CD4-positive, alpha-beta memory T cell (primary cell): ENCODE measurements at regions not wholly inside any gene's neighbourhood (a gene's known extent, or its start where the extent isn't known, plus 50 kb on each side); places are given as distances from the start of the nearest gene placed in this dataset.

Source experiments
- CTCF ChIA-PET: fragments of 350-600 bp; sonication (Branson Sonifier 250); formaldehyde crosslinking; loops from one replicate; lab custom pipeline; 2021; ENCODE audit warnings: inconsistent platforms; ENCODE audit not compliant: partially characterized antibody; lab: Charles Lee
- POLR2A ChIA-PET: fragments of 350-600 bp; sonication (Branson Sonifier 250); formaldehyde crosslinking; loops from one replicate; lab custom pipeline; 2021; ENCODE audit not compliant: partially characterized antibody; lab: Charles Lee
- DNase-seq, 5 donors: peaks; one replicate each; pipeline versions ENCODE4 v3.0.0 to v3.0.0-alpha.2; 2020 to 2022; ENCODE audit warnings: mixed read lengths in 1 of 5
- H3K27ac ChIP-seq: one replicate; pipeline ENCODE4 v1.7.0; 2013; ENCODE audit warnings: low read depth, low read length
- H3K27me3 ChIP-seq: 2 replicates; pipeline ENCODE4 v1.7.0; 2013; ENCODE audit warnings: mild to moderate bottlenecking, low read length, moderate library complexity; ENCODE audit not compliant: insufficient read depth
- H3K36me3 ChIP-seq: 2 replicates; pipeline ENCODE4 v1.7.0; 2013; ENCODE audit warnings: mild to moderate bottlenecking, low read length, moderate library complexity; ENCODE audit not compliant: insufficient read depth
- H3K4me1 ChIP-seq: 2 replicates; pipeline ENCODE4 v1.7.0; 2013; ENCODE audit warnings: mild to moderate bottlenecking, low read length, moderate library complexity; ENCODE audit not compliant: insufficient read depth
- H3K4me3 ChIP-seq, 2 donors: one replicate each; pipeline ENCODE4 v1.7.0; 2013; ENCODE audit warnings: low read length in 2 of 2, mild to moderate bottlenecking in 1 of 2
- H3K9me3 ChIP-seq, 2 donors: one replicate each; pipeline ENCODE4 v1.7.0; 2013; ENCODE audit warnings: low read length in 2 of 2, control low read depth in 1 of 2; ENCODE audit not compliant: control insufficient read depth in 1 of 2
- H3K27ac Mint-ChIP-seq, 7 donors: one replicate each; pipeline ENCODE4 v1.8.0; 2020 to 2021; ENCODE audit warnings: mixed read lengths in 7 of 7, mild to moderate bottlenecking in 6 of 7, inconsistent platforms in 3 of 7, moderate library complexity in 3 of 7
- H3K27me3 Mint-ChIP-seq, 2 donors: one replicate each; pipeline ENCODE4 v1.8.0; 2020 to 2021; ENCODE audit warnings: mixed read lengths in 2 of 2
- H3K36me3 Mint-ChIP-seq, 2 donors: one replicate each; pipeline ENCODE4 v1.8.0; 2020 to 2021; ENCODE audit warnings: mixed read lengths in 2 of 2, inconsistent platforms in 1 of 2, mild to moderate bottlenecking in 1 of 2
- H3K4me1 Mint-ChIP-seq, 4 donors: one replicate each; pipeline ENCODE4 v1.8.0; 2020 to 2021; ENCODE audit warnings: mixed read lengths in 4 of 4, mild to moderate bottlenecking in 1 of 4
- H3K4me3 Mint-ChIP-seq, 8 donors: one replicate each; pipeline ENCODE4 v1.8.0; 2020 to 2021; ENCODE audit warnings: mixed read lengths in 8 of 8, mild to moderate bottlenecking in 7 of 8, moderate library complexity in 6 of 8, inconsistent platforms in 3 of 8
- H3K9me3 Mint-ChIP-seq, 8 donors: one replicate each; pipeline ENCODE4 v1.8.0; 2020 to 2021; ENCODE audit warnings: mixed read lengths in 8 of 8, mild to moderate bottlenecking in 5 of 8, inconsistent platforms in 3 of 8, moderate library complexity in 1 of 8
- intact Hi-C: fragments of 100-400 bp; cut with micrococcal nuclease; formaldehyde crosslinking; loops from one replicate; pipeline ENCODE4 v1.15.1; 2023

DNA sequence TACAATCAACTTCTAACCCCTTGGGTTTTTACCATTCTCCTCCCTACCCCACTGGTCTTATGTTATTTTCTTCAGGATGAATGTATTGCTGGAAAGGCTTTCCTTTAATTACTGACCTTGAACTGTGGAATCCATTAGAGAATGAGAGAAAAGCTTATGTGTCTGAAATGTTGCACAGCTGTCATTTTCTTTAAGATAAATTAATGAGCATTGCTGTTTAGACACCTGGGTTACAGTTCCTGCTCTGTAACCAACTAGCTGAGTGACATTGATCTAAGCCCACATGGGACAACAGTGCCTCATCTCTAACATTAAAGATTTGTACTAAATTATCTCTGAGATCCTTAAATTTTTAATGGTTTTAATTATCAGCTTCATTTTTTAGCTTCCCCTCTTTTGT is 507.0 kb downstream of the TAF11L14 start:
- no peak overlapping the region for H3K27ac Mint-ChIP-seq
- intact Hi-C loops = no loop called here
- no peak overlapping the region for H3K27ac ChIP-seq
- H3K9me3 ChIP-seq = peaks cover 0 to 7% of the 10 kb centered on the region in 2 donors
- no peaks in the 10 kb centered on the region for H3K27me3 ChIP-seq
- H3K36me3 Mint-ChIP-seq = no peaks in the 10 kb centered on the region
- CTCF ChIA-PET = no interaction called here
- H3K36me3 ChIP-seq = no peaks in the 10 kb centered on the region
- H3K4me1 ChIP-seq = no peaks in the 10 kb centered on the region
- no peak overlapping the region for H3K4me3 ChIP-seq
- H3K27me3 Mint-ChIP-seq = no peaks in the 10 kb centered on the region
- no peak overlapping the region for H3K4me3 Mint-ChIP-seq
- peaks cover 0 to 13% (median 7%) of the 10 kb centered on the region in 8 donors for H3K9me3 Mint-ChIP-seq
- H3K4me1 Mint-ChIP-seq = no peaks in the 10 kb centered on the region
- DNase-seq = no peak
- POLR2A ChIA-PET = no interaction called here

DNA sequence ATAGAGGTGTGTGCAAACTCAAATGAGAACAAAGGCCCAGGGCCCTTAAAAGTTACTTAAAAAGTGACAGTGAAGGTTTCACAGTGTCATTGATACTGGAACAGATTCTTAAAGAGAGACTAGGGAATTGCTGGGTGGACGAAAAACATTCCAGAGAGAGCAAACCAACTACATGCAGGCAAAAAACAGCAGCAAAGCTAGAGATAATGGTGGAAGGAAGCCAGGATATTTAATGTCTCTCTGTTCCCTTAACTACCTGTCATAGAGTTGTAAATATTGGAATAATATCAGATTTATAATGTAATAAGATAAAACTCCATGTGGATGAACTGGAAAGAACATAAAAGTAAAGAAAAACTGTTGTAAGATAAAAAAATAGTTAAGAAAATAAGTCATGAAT is 508.6 kb downstream of the TAF11L14 start:
- Histone ChIP-seq H3K4me1 (no peaks in the 10 kb centered on the region), H3K4me3 (no peak overlapping the region), H3K27ac (no peak overlapping the region), H3K9me3 (peaks cover 0 to 7% of the 10 kb centered on the region in 2 donors), H3K27me3 (no peaks in the 10 kb centered on the region), H3K36me3 (no peaks in the 10 kb centered on the region)
- DNase-seq = no peak
- Mint-ChIP-seq H3K36me3 (no peaks in the 10 kb centered on the region), H3K4me3 (no peak overlapping the region), H3K4me1 (no peaks in the 10 kb centered on the region), H3K27ac (no peak overlapping the region), H3K27me3 (no peaks in the 10 kb centered on the region), H3K9me3 (peaks cover 0 to 13% (median 7%) of the 10 kb centered on the region in 8 donors)
- POLR2A ChIA-PET = no interaction called here
- intact Hi-C loops = no loop called here
- CTCF ChIA-PET = no interaction called here

DNA sequence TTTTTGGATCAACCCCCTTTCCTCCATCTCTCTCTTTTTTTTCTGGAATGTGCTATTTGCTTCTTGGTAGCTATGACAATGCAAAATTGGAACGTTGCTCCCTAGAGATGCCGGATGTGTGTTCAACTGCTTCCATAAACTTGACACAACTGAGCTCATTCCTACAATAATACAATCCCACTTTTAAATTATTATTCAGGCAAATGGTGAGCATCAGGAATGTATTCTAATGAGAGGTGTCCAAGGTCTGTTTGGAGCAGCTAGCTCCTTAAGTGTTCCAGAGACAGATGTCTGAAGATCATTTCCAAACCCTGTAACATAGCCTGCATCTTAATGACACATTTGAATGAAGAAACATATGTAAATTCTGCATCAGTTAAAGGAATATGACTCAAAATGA is 518.4 kb downstream of the TAF11L14 start:
- H3K27ac ChIP-seq = no peak overlapping the region
- H3K4me3 ChIP-seq = no peak overlapping the region
- Mint-ChIP-seq H3K4me1 (no peaks in the 10 kb centered on the region), H3K27me3 (no peaks in the 10 kb centered on the region), H3K4me3 (no peak overlapping the region), H3K9me3 (peaks cover 0 to 10% (median 5%) of the 10 kb centered on the region in 8 donors), H3K27ac (no peak overlapping the region), H3K36me3 (no peaks in the 10 kb centered on the region)
- intact Hi-C loops = no loop called here
- peaks cover 0 to 4% of the 10 kb centered on the region in 2 donors for H3K9me3 ChIP-seq
- H3K36me3 ChIP-seq = no peaks in the 10 kb centered on the region
- POLR2A ChIA-PET = no interaction called here
- no peaks in the 10 kb centered on the region for H3K4me1 ChIP-seq
- DNase-seq = no peak
- no peaks in the 10 kb centered on the region for H3K27me3 ChIP-seq
- CTCF ChIA-PET = interaction anchor here (0.7 kb wide), 1 partner anchor 8 kb away, joined by 3 read pairs; no protein-coding TSS in a partner anchor

DNA sequence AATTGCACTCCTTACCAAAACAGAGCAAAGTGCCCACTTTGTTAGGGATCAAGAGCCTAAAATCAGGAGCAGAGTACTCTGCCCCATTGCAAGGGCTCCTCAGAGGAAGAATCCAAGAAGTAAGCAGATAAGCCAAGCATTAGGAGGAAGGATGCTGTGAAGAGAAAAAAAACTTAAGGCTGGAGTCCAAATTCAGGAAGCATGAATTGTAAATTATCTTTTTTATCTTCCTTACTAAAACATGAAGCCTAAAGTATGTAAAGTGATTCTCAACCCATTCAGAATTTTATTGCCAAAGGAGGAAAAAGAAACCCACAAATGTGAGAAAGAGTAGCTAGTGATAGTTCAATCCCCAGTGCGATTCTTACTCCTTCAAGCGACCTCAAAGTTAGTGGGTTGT is 523.9 kb downstream of the TAF11L14 start:
- Histone ChIP-seq H3K4me1 (no peaks in the 10 kb centered on the region), H3K9me3 (peaks cover 3 to 4% of the 10 kb centered on the region in 2 donors), H3K4me3 (no peak overlapping the region), H3K36me3 (no peaks in the 10 kb centered on the region), H3K27ac (no peak overlapping the region), H3K27me3 (no peaks in the 10 kb centered on the region)
- Mint-ChIP-seq H3K9me3 (peaks cover 0 to 19% (median 12%) of the 10 kb centered on the region in 8 donors), H3K36me3 (no peaks in the 10 kb centered on the region), H3K4me3 (no peak overlapping the region), H3K27me3 (no peaks in the 10 kb centered on the region), H3K27ac (no peak overlapping the region), H3K4me1 (no peaks in the 10 kb centered on the region)
- ChIA-PET CTCF (no interaction called here), POLR2A (no interaction called here)
- intact Hi-C loops = no loop called here
- DNase-seq = no peak

DNA sequence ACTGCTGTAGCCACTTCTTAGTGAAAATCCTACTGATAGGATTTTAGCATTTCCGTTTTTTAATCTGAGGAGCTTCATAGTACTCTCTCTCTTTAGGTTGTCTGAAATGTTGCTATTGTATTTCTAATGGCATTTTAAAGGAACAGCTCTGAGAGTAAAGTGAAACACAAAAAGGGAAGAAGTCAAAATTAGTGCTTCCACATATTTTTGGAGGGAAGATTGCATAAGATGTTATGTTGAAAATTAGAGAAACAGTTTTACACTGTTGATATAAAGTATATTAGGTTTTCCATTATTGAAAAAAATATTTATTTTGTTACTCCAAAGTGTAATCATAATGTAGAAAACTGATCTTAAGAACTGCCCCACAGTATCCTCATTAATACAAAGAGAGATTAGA is 525.1 kb downstream of the TAF11L14 start:
- ChIA-PET POLR2A (no interaction called here), CTCF (no interaction called here)
- Mint-ChIP-seq H3K4me3 (no peak overlapping the region), H3K4me1 (no peaks in the 10 kb centered on the region), H3K27ac (no peak overlapping the region), H3K9me3 (peaks cover 0 to 26% (median 11%) of the 10 kb centered on the region in 8 donors), H3K27me3 (no peaks in the 10 kb centered on the region), H3K36me3 (no peaks in the 10 kb centered on the region)
- no peaks in the 10 kb centered on the region for H3K27me3 ChIP-seq
- H3K27ac ChIP-seq = no peak overlapping the region
- peaks cover 3 to 4% of the 10 kb centered on the region in 2 donors for H3K9me3 ChIP-seq
- H3K4me3 ChIP-seq = no peak overlapping the region
- no peaks in the 10 kb centered on the region for H3K4me1 ChIP-seq
- no peak for DNase-seq
- H3K36me3 ChIP-seq = no peaks in the 10 kb centered on the region
- intact Hi-C loops = no loop called here

DNA sequence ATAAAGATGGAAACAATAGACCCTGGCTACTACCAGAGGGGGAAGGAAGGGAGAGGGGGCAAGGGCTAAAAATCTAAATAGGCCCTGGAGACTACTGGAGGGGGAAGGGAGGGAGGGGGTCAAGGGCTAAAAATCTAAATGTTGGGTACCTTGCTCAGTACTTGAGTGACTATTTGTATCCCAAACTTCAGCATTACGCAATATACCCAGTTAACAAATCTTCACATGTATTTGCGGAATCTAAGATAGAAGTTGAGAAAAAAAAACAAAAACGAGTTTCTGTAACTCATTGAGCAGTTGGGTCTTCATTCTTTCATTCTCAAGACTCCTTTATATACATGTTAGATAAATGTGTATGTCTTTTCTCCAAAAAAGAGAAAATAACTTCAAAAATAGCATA is 537.4 kb downstream of the TAF11L14 start:
- no peaks in the 10 kb centered on the region for H3K36me3 ChIP-seq
- DNase-seq = no peak
- Mint-ChIP-seq H3K4me3 (no peak overlapping the region), H3K27me3 (no peaks in the 10 kb centered on the region), H3K4me1 (no peaks in the 10 kb centered on the region), H3K9me3 (peaks cover 2 to 14% (median 7%) of the 10 kb centered on the region in 8 donors), H3K36me3 (no peaks in the 10 kb centered on the region), H3K27ac (no peak overlapping the region)
- H3K9me3 ChIP-seq = peaks cover 0 to 3% of the 10 kb centered on the region in 2 donors
- ChIA-PET POLR2A (no interaction called here), CTCF (no interaction called here)
- no peaks in the 10 kb centered on the region for H3K27me3 ChIP-seq
- H3K4me3 ChIP-seq = no peak overlapping the region
- intact Hi-C loops = no loop called here
- H3K27ac ChIP-seq = no peak overlapping the region
- H3K4me1 ChIP-seq = no peaks in the 10 kb centered on the region

DNA sequence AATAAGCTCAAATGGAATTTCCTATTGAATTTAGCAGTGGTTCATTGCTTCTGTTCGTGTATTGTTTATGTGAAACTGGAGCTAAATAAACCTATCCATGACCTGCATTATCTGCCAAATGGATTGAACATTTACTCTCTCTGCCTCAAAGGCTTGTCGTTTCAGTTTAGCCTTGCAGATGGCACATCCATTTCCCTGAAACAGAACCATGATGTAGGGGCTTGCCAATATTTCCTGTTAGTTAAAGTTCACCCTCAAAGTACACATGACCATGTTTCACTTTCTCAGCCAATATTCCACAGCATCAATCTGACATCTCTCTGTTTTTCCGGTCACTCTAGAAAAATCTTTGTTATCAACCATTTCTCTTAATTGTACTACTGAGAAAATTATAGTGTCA is 545.3 kb downstream of the TAF11L14 start:
- intact Hi-C loops = no loop called here
- H3K36me3 ChIP-seq = no peaks in the 10 kb centered on the region
- no peak overlapping the region for H3K27ac ChIP-seq
- H3K4me1 ChIP-seq = no peaks in the 10 kb centered on the region
- Mint-ChIP-seq H3K36me3 (no peaks in the 10 kb centered on the region), H3K27me3 (no peaks in the 10 kb centered on the region), H3K9me3 (peaks cover 0 to 16% (median 5%) of the 10 kb centered on the region in 8 donors), H3K4me1 (no peaks in the 10 kb centered on the region), H3K27ac (no peak overlapping the region), H3K4me3 (no peak overlapping the region)
- no peak for DNase-seq
- ChIA-PET POLR2A (no interaction called here), CTCF (no interaction called here)
- H3K9me3 ChIP-seq = no peaks in the 10 kb centered on the region
- H3K27me3 ChIP-seq = no peaks in the 10 kb centered on the region
- no peak overlapping the region for H3K4me3 ChIP-seq

DNA sequence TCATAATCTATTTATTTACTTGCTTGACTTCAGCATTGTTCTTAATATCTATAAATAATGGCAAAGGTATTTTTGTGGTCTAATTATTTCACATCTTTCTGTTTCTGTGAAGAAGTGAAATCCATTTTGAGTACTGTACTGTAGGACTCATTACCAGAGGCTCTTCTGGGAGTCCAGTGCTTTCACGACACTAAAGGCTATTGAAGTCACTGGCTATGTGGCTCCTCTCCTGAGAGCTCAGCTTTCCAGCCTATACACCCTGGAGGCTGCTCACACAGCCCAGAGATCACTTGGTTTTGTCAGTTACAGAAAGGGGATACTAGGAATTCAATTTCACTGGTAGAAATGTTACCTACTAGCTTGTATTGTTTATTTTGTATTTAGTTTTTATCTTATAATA is 547.3 kb downstream of the TAF11L14 start:
- no peak for DNase-seq
- intact Hi-C loops = no loop called here
- no peak overlapping the region for H3K27ac Mint-ChIP-seq
- Histone ChIP-seq H3K4me1 (no peaks in the 10 kb centered on the region), H3K27me3 (no peaks in the 10 kb centered on the region), H3K4me3 (no peak overlapping the region), H3K9me3 (no peaks in the 10 kb centered on the region), H3K27ac (no peak overlapping the region), H3K36me3 (no peaks in the 10 kb centered on the region)
- POLR2A ChIA-PET = no interaction called here
- H3K36me3 Mint-ChIP-seq = no peaks in the 10 kb centered on the region
- peaks cover 0 to 15% (median 5%) of the 10 kb centered on the region in 8 donors for H3K9me3 Mint-ChIP-seq
- H3K4me1 Mint-ChIP-seq = no peaks in the 10 kb centered on the region
- CTCF ChIA-PET = no interaction called here
- H3K27me3 Mint-ChIP-seq = no peaks in the 10 kb centered on the region
- H3K4me3 Mint-ChIP-seq = no peak overlapping the region
